CD4-positive, CD25-positive, alpha-beta regulatory T cell (primary cell): ENCODE measurements at regions not wholly inside any gene's neighbourhood (a gene's known extent, or its start where the extent isn't known, plus 50 kb on each side); places are given as distances from the start of the nearest gene placed in this dataset.

Experiments
- ATAC-seq, 2 donors: fragments of 150-1000 bp; cut with Tn5 transposase; one replicate each; pipeline ENCODE4 v1.10.0; 2021; ENCODE audit warnings: low read depth in 2 of 2, moderate number of reproducible peaks in 2 of 2, moderate library complexity in 1 of 2
- DNase-seq, 3 donors: peaks; one replicate each; pipeline versions ENCODE4 v3.0.0 to v3.0.0-alpha.2; 2012 to 2022; ENCODE audit warnings: mixed read lengths in 1 of 3
- H3K27ac ChIP-seq: one replicate; pipeline ENCODE4 v1.7.0; 2013; ENCODE audit warnings: mild to moderate bottlenecking, low read length; ENCODE audit not compliant: insufficient read depth, poor library complexity, severe bottlenecking
- H3K27me3 ChIP-seq: one replicate; pipeline ENCODE4 v1.7.0; 2013; ENCODE audit warnings: low read length; ENCODE audit not compliant: control insufficient read depth, insufficient read depth
- H3K36me3 ChIP-seq: one replicate; pipeline ENCODE4 v1.7.0; 2013; ENCODE audit warnings: mild to moderate bottlenecking, low read length, moderate library complexity; ENCODE audit not compliant: control insufficient read depth, insufficient read depth
- H3K4me1 ChIP-seq: 2 replicates; pipeline ENCODE4 v1.7.0; 2013; ENCODE audit warnings: mild to moderate bottlenecking, low read length; ENCODE audit not compliant: insufficient read depth, control insufficient read depth, poor library complexity, severe bottlenecking
- H3K4me3 ChIP-seq: one replicate; pipeline ENCODE4 v1.7.0; 2013; ENCODE audit warnings: low read depth, mild to moderate bottlenecking, low read length, moderate library complexity
- H3K9me3 ChIP-seq, 2 experiments: 1 replicate in 1 of 2; 2 replicates in 1 of 2; pipeline ENCODE4 v1.7.0; 2013; ENCODE audit warnings: low read length in 2 of 2, mild to moderate bottlenecking in 1 of 2, moderate library complexity in 1 of 2; ENCODE audit not compliant: control insufficient read depth in 2 of 2
- H3K27ac Mint-ChIP-seq, 3 donors: one replicate each; pipeline ENCODE4 v1.8.0; 2020 to 2022; ENCODE audit warnings: mild to moderate bottlenecking in 3 of 3, mixed read lengths in 3 of 3, moderate library complexity in 2 of 3
- H3K27me3 Mint-ChIP-seq: one replicate; pipeline ENCODE4 v1.8.0; 2022; ENCODE audit warnings: mild to moderate bottlenecking, mixed read lengths
- H3K36me3 Mint-ChIP-seq: one replicate; pipeline ENCODE4 v1.8.0; 2020; ENCODE audit warnings: mixed read lengths
- H3K4me1 Mint-ChIP-seq, 4 donors: one replicate each; pipeline ENCODE4 v1.8.0; 2020 to 2022; ENCODE audit warnings: mixed read lengths in 4 of 4, mild to moderate bottlenecking in 1 of 4
- H3K4me3 Mint-ChIP-seq, 4 donors: one replicate each; pipeline ENCODE4 v1.8.0; 2020 to 2022; ENCODE audit warnings: mild to moderate bottlenecking in 4 of 4, mixed read lengths in 4 of 4, moderate library complexity in 3 of 4
- H3K9me3 Mint-ChIP-seq, 7 donors: one replicate each; pipeline ENCODE4 v1.8.0; 2020 to 2022; ENCODE audit warnings: mixed read lengths in 7 of 7, mild to moderate bottlenecking in 3 of 7, moderate library complexity in 2 of 7

DNA sequence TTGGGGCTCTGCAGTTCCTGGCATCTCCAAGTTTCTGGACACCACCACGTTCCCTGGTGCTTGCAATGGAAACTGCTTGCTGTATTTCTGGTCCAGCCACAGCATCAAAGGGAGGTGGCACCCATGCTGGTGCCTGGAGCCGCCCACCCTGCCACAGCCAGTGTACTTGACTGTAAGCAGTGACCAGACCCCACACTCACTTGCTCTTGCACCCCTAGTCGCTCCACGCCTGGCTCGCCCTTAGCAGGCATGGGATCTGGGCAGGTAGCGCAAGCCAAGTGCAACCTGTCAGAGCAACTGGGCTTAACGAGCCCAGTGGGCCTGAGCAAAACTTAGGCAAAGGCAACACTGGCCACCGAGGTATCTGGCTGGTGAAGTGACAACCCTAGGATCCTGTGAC, 648.2 kb upstream of the PCDH9 start:
- no peak overlapping the region for H3K27ac Mint-ChIP-seq
- H3K4me1 Mint-ChIP-seq = no peaks in the 10 kb centered on the region
- Histone ChIP-seq H3K27me3 (no peaks in the 10 kb centered on the region), H3K9me3 (peaks cover 3 to 10% of the 10 kb centered on the region in 2 experiments), H3K4me3 (no peak overlapping the region), H3K4me1 (no peaks in the 10 kb centered on the region), H3K36me3 (no peaks in the 10 kb centered on the region), H3K27ac (no peak overlapping the region)
- ATAC-seq (no peak), DNase-seq (no peak)
- no peak overlapping the region for H3K4me3 Mint-ChIP-seq
- no peaks in the 10 kb centered on the region for H3K36me3 Mint-ChIP-seq
- H3K27me3 Mint-ChIP-seq = no peaks in the 10 kb centered on the region
- peaks cover 2 to 15% (median 8%) of the 10 kb centered on the region in 7 donors for H3K9me3 Mint-ChIP-seq

DNA sequence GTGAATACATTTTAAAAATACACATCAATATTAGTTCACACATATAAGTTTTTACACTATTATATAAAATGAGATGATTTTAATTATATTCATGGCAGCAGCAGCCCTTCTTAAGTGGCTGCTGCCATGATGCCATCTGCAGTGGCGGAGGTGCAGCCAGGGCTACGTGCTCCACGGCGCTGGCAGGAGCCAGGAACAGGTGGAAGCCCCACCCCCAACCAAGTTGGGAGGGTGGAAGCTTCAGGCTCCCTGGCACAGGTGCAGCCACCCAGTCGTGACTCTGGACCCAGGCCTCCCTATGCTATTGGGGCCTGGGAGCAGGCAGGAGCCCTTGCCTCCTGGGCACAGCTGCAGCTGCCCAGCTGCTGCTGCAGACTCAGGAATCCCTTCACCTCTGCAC, 646.9 kb upstream of the PCDH9 start:
- H3K4me1 ChIP-seq = no peaks in the 10 kb centered on the region
- ATAC-seq = no peak
- Mint-ChIP-seq H3K9me3 (peaks cover 3 to 12% (median 8%) of the 10 kb centered on the region in 7 donors), H3K27me3 (no peaks in the 10 kb centered on the region), H3K4me3 (no peak overlapping the region), H3K36me3 (no peaks in the 10 kb centered on the region), H3K27ac (no peak overlapping the region), H3K4me1 (no peaks in the 10 kb centered on the region)
- no peaks in the 10 kb centered on the region for H3K36me3 ChIP-seq
- no peak overlapping the region for H3K4me3 ChIP-seq
- H3K27ac ChIP-seq = no peak overlapping the region
- peaks cover 3 to 6% of the 10 kb centered on the region in 2 experiments for H3K9me3 ChIP-seq
- DNase-seq = no peak
- no peaks in the 10 kb centered on the region for H3K27me3 ChIP-seq

DNA sequence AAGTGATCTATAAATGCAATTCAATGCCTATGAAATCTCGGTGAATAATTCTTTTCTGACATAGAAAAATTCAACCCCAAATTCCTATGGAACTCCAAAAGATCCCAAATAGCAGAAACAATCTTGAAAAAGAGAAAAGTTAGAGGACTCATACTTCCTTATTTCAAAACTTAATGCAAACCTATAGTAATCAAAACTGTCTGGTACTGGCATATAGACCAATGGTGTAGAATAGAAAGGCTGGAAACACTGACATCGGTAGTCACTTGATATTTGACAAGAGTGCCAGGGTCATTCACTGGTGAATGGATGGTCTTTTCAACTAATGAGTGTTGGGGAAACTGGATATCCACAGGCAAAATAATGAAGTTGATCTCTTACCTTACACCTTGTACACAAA, 637.1 kb upstream of the PCDH9 start:
- H3K27me3 ChIP-seq = no peaks in the 10 kb centered on the region
- peaks cover 0 to 2% of the 10 kb centered on the region in 2 experiments for H3K9me3 ChIP-seq
- no peak for DNase-seq
- H3K27ac Mint-ChIP-seq = no peak overlapping the region
- ATAC-seq = no peak
- no peak overlapping the region for H3K27ac ChIP-seq
- H3K36me3 Mint-ChIP-seq = no peaks in the 10 kb centered on the region
- H3K36me3 ChIP-seq = no peaks in the 10 kb centered on the region
- no peaks in the 10 kb centered on the region for H3K4me1 ChIP-seq
- H3K9me3 Mint-ChIP-seq = peaks cover 0 to 20% (median 8%) of the 10 kb centered on the region in 7 donors
- no peak overlapping the region for H3K4me3 ChIP-seq
- H3K4me1 Mint-ChIP-seq = no peaks in the 10 kb centered on the region
- H3K4me3 Mint-ChIP-seq = no peak overlapping the region
- H3K27me3 Mint-ChIP-seq = no peaks in the 10 kb centered on the region

DNA sequence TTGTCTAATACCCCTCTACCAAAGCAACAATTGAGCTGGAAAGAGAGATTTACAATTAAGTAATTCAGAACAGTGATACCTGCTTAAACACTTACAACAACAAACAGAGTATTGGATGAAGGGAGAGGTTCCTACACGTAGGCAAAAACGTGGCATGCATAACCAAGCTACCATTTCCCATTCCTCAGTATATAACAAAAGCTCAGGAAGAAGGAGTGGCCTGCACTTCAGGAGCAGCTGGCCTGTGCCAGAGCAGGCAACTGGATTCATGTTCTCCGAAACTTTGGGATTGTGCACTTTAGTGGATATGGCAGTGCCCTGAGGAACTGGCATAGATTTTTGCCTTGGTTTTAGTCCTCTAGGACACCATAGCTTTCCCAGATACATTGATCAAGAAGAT, 630.2 kb upstream of the PCDH9 start:
- no peak for ATAC-seq
- DNase-seq = no peak
- Histone ChIP-seq H3K27ac (no peak overlapping the region), H3K9me3 (peaks cover 0 to 9% of the 10 kb centered on the region in 2 experiments), H3K36me3 (no peaks in the 10 kb centered on the region), H3K4me3 (no peak overlapping the region), H3K4me1 (no peaks in the 10 kb centered on the region), H3K27me3 (no peaks in the 10 kb centered on the region)
- Mint-ChIP-seq H3K36me3 (no peaks in the 10 kb centered on the region), H3K4me1 (no peaks in the 10 kb centered on the region), H3K9me3 (peaks cover 1 to 10% (median 5%) of the 10 kb centered on the region in 7 donors), H3K4me3 (no peak overlapping the region), H3K27ac (no peak overlapping the region), H3K27me3 (no peaks in the 10 kb centered on the region)

DNA sequence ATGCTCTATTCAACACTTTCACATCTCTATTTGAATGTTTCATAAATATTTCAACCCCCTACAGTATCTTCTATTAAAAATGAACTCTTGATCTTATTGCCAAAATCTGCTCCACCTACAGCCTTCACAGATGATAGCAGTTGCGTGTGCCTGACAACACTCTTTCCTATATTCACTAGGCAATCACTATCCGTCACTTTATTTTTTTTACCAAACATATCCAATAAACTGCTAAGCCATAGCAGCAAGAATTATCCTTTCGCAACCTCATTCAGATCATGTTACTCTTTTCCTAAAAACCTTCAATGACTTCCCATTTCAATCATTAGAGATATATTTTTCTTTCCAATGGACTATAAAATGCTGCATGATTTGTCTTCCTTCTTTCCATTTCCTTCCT, 629.8 kb upstream of the PCDH9 start:
- peaks cover 1 to 10% (median 5%) of the 10 kb centered on the region in 7 donors for H3K9me3 Mint-ChIP-seq

DNA sequence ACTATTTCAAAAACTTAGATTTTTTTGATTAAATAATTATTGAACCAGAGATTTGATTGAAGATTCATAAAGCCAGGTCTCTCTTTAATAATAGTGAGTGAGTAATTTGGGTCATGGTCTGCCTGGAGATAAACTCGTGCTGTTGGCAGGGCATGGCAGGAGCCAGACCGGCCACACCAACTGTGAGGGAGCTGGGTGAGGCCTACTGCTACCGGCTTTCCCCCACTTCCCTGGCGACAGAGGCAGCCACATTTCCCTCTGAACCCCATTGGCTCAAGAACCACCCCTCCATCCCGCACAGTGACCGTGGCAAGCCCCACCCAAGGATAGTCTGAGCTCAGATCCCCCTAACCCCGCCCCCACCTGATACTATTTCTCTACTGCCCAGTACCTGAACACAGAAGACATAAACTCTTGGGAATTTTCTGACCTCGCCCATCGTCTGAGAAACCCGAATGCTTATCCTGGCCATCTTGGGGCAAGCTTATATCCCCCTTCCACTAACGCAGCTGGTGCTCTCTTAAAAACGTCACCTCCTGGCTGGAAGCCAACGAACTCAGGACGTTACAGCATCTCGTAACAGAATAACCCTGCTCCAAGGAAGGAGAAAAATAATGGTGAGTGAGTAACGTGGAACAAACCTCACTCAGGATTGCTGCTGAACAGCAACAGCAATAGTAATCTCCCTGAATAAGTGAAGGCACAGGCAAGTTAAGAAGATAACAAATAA, 627.6 kb upstream of the PCDH9 start:
- Histone ChIP-seq H3K27me3 (no peaks in the 10 kb centered on the region), H3K4me1 (no peaks in the 10 kb centered on the region), H3K27ac (no peak overlapping the region), H3K36me3 (no peaks in the 10 kb centered on the region), H3K9me3 (peaks cover 0 to 13% of the 10 kb centered on the region in 2 experiments), H3K4me3 (no peak overlapping the region)
- ATAC-seq (no peak), DNase-seq (no peak)
- Mint-ChIP-seq H3K9me3 (peaks cover 1 to 10% (median 5%) of the 10 kb centered on the region in 7 donors), H3K27ac (no peak overlapping the region), H3K4me3 (no peak overlapping the region), H3K27me3 (no peaks in the 10 kb centered on the region), H3K4me1 (no peaks in the 10 kb centered on the region), H3K36me3 (no peaks in the 10 kb centered on the region)

More for the DNA sequence above, 629.8 kb upstream of the PCDH9 start:
- DNase-seq = no peak
- Histone ChIP-seq H3K4me1 (no peaks in the 10 kb centered on the region), H3K27me3 (no peaks in the 10 kb centered on the region), H3K27ac (no peak overlapping the region), H3K9me3 (peaks cover 0 to 9% of the 10 kb centered on the region in 2 experiments), H3K4me3 (no peak overlapping the region), H3K36me3 (no peaks in the 10 kb centered on the region)
- Mint-ChIP-seq H3K4me1 (no peaks in the 10 kb centered on the region), H3K27me3 (no peaks in the 10 kb centered on the region), H3K36me3 (no peaks in the 10 kb centered on the region), H3K27ac (no peak overlapping the region), H3K4me3 (no peak overlapping the region)
- ATAC-seq = no peak

DNA sequence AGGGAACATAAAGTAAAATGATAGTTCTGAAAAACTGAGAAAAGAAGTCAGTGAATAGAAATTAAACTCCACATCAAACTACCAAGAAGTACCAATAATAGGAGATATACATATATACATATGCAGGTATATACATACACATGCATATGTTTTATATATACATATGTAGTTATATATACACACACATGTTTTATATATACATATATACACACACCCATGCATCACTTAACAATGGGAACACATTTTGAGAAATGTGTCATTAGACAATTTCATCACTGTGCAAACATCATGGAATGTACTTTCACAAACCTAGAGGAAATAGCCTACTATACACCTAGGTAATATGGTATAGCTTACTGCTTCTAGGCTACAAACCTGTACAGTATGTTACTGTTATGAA, 626.8 kb upstream of the PCDH9 start:
- no peak overlapping the region for H3K4me3 Mint-ChIP-seq
- H3K27me3 Mint-ChIP-seq = no peaks in the 10 kb centered on the region
- Histone ChIP-seq H3K27ac (no peak overlapping the region), H3K4me1 (no peaks in the 10 kb centered on the region), H3K27me3 (no peaks in the 10 kb centered on the region), H3K9me3 (peaks cover 0 to 13% of the 10 kb centered on the region in 2 experiments), H3K36me3 (no peaks in the 10 kb centered on the region), H3K4me3 (no peak overlapping the region)
- ATAC-seq (no peak), DNase-seq (no peak)
- no peaks in the 10 kb centered on the region for H3K36me3 Mint-ChIP-seq
- H3K27ac Mint-ChIP-seq = no peak overlapping the region
- peaks cover under 1 to 11% (median 6%) of the 10 kb centered on the region in 7 donors for H3K9me3 Mint-ChIP-seq
- H3K4me1 Mint-ChIP-seq = no peaks in the 10 kb centered on the region

DNA sequence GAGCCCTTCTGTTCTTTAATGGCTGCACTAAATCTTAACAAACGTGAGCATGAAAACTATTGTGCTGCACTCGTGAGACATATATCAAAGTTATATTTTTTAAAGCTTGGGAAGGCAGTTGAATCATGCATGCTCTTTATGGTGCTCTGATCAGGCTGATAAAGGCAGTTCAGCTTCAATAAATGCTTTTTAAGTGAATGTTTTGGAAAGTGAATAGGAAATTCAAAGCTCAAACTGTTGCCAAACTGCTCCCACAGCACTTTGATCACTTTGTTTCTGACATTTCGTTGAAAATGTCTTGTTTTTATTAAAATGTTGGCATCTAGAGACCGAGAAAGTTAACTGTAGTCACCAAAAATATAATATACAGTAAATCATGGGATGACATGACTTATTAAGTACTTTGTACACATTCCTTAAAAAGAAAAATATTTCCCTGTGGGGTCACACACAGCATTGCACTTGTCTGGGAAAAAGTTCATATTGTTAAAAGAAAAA, 625.7 kb upstream of the PCDH9 start:
- Histone ChIP-seq H3K9me3 (peaks cover 0 to 17% of the 10 kb centered on the region in 2 experiments), H3K27me3 (no peaks in the 10 kb centered on the region), H3K36me3 (no peaks in the 10 kb centered on the region), H3K4me1 (no peaks in the 10 kb centered on the region), H3K27ac (no peak overlapping the region), H3K4me3 (no peak overlapping the region)
- no peaks in the 10 kb centered on the region for H3K36me3 Mint-ChIP-seq
- no peak overlapping the region for H3K4me3 Mint-ChIP-seq
- ATAC-seq = no peak
- DNase-seq = no peak
- H3K27ac Mint-ChIP-seq = no peak overlapping the region
- peaks cover 0 to 18% (median 11%) of the 10 kb centered on the region in 7 donors for H3K9me3 Mint-ChIP-seq
- no peaks in the 10 kb centered on the region for H3K27me3 Mint-ChIP-seq
- H3K4me1 Mint-ChIP-seq = peaks cover 0 to 2% (median 0%) of the 10 kb centered on the region in 4 donors
